Activated CD8-positive, alpha-beta T cell treated with anti-CD3 and anti-CD28 coated beads for 36 hours (primary cell): ENCODE measurements at regions not wholly inside any gene's neighbourhood (a gene's known extent, or its start where the extent isn't known, plus 50 kb on each side); places are given as distances from the start of the nearest gene placed in this dataset.

Experiments used
- ATAC-seq: fragments of 200-7000 bp; cut with Tn5 transposase; one replicate; pipeline ENCODE4 v1.10.0; 2021; ENCODE audit warnings: mild to moderate bottlenecking, moderate library complexity
- CTCF ChIA-PET: fragments of 350-600 bp; sonication (Branson Sonifier 250); formaldehyde crosslinking; loops from one replicate; lab custom pipeline; 2021; ENCODE audit warnings: antibody characterized with exemption; lab: Charles Lee
- POLR2A ChIA-PET: fragments of 350-600 bp; sonication (Branson Sonifier 250); formaldehyde crosslinking; loops from one replicate; lab custom pipeline; 2021; ENCODE audit warnings: antibody characterized with exemption; lab: Charles Lee
- DNase-seq: peaks from one replicate; pipeline ENCODE4 v3.0.0-alpha.2; 2020
- H3K27ac Mint-ChIP-seq: one replicate; pipeline ENCODE4 v1.8.0; 2021; ENCODE audit warnings: mild to moderate bottlenecking, mixed read lengths
- H3K27me3 Mint-ChIP-seq: one replicate; pipeline ENCODE4 v1.8.0; 2021; ENCODE audit warnings: mixed read lengths
- H3K36me3 Mint-ChIP-seq: one replicate; pipeline ENCODE4 v1.8.0; 2021; ENCODE audit warnings: low read depth, mixed read lengths
- H3K4me1 Mint-ChIP-seq: one replicate; pipeline ENCODE4 v1.8.0; 2021; ENCODE audit warnings: low read depth, mixed read lengths
- H3K4me3 Mint-ChIP-seq: one replicate; pipeline ENCODE4 v1.8.0; 2021; ENCODE audit warnings: mild to moderate bottlenecking, moderate library complexity, mixed read lengths
- H3K9me3 Mint-ChIP-seq: one replicate; pipeline ENCODE4 v1.8.0; 2021; ENCODE audit warnings: mixed read lengths
- intact Hi-C: fragments of 100-400 bp; cut with micrococcal nuclease; formaldehyde crosslinking; loops from one replicate; pipeline ENCODE4 v1.10.0; 2022
- TF ChIP-seq, protein P1 (sequence below): fragments of 200-600 bp; IDR thresholded peaks from one replicate; pipeline ENCODE4 v1.8.0; 2022; ENCODE audit warnings: antibody characterized with exemption, mild to moderate bottlenecking

DNA sequence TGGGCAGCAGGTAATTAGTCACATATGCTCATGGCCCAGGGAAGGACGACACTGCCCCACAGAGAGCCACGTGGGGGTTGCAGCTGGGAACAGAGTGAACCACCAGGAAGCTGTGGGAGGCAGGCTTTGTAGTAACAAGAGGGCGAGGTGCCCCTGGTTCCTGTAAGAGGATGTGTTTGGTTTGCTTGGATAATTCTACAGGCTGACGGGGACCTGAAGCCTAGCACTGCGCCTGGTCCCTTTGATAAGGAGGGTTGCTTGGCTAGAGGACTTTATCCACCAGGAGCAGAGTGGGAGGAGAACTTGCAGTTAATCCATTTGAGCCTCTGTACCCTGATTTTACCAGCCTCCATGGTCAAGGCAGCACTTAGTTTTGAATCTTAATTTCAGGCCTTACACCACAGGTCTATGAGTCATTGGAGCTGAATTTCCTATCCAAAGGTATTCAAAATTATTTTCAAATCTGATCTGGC, 67.4 kb upstream of the CLDN10 start:
- CTCF ChIA-PET = no interaction called here
- intact Hi-C loops = no loop called here
- peak; percentile 49 for ATAC-seq

DNA sequence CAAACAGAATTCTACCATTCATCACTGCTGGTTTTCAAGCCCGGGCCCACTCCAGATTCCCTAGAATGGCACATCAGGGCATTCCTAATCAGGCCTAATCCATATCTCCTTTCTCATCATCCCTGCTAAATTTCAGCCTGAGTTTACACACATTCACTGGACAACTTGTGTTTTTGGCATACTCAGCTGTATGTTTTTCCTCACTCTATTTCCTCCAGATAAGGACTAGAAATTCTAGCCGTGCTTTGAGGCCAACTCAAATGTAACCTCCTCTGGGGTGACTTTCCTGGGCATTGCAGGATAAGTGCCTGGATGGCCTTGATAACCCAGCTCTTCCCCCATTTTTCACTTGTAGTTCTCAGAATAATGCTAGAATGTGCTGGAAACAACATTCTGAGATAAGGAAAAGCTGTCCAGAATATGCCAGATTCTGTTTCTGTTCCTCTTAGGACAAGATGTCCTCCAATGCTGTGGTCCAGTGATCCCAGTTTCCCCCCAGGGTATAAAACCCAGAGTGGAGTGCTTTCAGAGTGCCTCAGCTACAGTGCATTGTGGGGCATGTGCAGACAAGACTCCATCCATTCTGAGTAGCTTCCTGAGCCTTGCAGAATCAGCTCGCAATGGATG, 66.9 kb upstream of the CLDN10 start:
- DNase-seq (no peak), ATAC-seq (no peak)
- H3K4me3 Mint-ChIP-seq = no peak overlapping the region
- no peaks in the 10 kb centered on the region for H3K9me3 Mint-ChIP-seq
- no peaks in the 10 kb centered on the region for H3K36me3 Mint-ChIP-seq
- CTCF ChIA-PET = no interaction called here
- TF ChIP-seq, protein P1, sequence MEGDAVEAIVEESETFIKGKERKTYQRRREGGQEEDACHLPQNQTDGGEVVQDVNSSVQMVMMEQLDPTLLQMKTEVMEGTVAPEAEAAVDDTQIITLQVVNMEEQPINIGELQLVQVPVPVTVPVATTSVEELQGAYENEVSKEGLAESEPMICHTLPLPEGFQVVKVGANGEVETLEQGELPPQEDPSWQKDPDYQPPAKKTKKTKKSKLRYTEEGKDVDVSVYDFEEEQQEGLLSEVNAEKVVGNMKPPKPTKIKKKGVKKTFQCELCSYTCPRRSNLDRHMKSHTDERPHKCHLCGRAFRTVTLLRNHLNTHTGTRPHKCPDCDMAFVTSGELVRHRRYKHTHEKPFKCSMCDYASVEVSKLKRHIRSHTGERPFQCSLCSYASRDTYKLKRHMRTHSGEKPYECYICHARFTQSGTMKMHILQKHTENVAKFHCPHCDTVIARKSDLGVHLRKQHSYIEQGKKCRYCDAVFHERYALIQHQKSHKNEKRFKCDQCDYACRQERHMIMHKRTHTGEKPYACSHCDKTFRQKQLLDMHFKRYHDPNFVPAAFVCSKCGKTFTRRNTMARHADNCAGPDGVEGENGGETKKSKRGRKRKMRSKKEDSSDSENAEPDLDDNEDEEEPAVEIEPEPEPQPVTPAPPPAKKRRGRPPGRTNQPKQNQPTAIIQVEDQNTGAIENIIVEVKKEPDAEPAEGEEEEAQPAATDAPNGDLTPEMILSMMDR = no peak
- H3K27me3 Mint-ChIP-seq = no peaks in the 10 kb centered on the region
- no peak overlapping the region for H3K27ac Mint-ChIP-seq
- H3K4me1 Mint-ChIP-seq = no peaks in the 10 kb centered on the region
- intact Hi-C loops = no loop called here
- POLR2A ChIA-PET = no interaction called here

More for the DNA sequence above, 67.4 kb upstream of the CLDN10 start:
- Mint-ChIP-seq H3K27ac (no peak overlapping the region), H3K9me3 (no peaks in the 10 kb centered on the region), H3K4me3 (no peak overlapping the region), H3K4me1 (peaks cover 4% of the 10 kb centered on the region), H3K27me3 (no peaks in the 10 kb centered on the region), H3K36me3 (no peaks in the 10 kb centered on the region)
- POLR2A ChIA-PET = no interaction called here
- TF ChIP-seq, protein P1 = no peak
- peak; percentile 7 for DNase-seq

DNA sequence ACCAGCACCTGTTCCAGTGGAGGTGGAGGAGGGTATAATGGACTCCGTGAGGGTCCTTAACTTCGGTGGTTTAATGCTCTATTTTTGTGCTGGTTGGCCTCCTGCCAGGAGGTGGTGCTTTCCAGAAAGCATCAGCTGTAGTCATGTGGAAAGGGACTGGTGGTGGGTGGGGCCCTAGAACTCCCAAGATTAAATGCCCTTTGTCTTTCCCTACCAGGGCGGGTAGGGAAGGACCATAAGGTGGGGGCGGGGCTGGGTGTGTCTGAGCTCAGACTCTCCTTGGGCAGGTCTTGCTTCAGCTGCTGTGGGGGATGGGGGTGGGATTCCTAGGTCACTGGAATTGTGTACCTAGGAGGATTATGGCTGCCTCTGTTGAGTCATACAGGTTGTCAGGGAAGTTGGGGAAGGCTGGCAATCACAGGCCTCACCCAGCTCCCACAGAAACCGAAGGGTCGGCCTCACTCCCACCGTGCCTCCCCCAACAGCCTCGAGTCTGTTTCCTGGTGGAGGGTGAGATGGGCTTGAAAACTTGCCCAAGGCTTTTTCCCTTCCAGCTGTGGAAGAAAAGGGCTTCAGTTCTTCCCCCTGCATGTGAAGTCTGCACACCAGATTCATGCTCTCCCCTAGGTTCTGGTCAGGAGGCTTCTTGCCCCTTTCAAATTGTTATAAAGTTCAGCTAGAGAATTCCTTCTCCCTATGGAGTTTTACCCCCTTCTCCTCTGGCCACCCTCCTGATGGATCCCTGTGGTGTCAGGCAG, 60.3 kb upstream of the CLDN10 start:
- POLR2A ChIA-PET = no interaction called here
- CTCF ChIA-PET = interaction anchor here (0.6 to 1.4 kb wide), 5 partner anchors 9 to 1583 kb away, joined by 3 read pairs; no protein-coding TSS in a partner anchor
- Mint-ChIP-seq H3K27ac (no peak overlapping the region), H3K27me3 (no peaks in the 10 kb centered on the region), H3K4me3 (no peak overlapping the region), H3K4me1 (no peaks in the 10 kb centered on the region), H3K9me3 (peaks cover 3% of the 10 kb centered on the region), H3K36me3 (no peaks in the 10 kb centered on the region)
- intact Hi-C loops = no loop called here
- TF ChIP-seq, protein P1 = no peak
- DNase-seq (no peak), ATAC-seq (no peak)

DNA sequence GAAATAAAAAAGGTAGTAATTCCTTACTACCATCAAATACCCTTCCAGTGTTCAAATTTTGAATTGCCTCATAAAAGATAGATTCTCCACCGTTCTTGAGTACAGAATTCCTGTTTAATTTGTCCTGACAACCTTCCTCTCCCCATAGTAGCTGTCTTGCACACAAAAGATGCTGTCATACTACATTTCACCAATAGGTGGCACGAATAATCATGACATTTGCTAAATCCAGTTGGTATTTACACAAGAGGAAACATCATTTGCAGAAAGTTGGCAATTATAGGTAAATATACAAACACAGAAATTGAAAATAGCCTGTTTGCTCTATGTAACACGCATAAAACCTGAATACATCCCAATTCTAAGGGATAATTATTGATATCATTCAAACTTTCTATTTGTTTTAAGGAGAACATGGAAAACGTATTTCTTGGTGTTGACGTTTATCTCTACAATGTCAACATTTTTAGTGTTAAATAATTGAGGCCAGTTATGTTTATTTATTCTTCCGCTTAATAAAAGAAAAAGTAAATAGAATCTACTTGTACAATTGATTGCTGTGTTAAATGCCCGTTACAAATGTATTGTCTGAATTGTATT, 58.3 kb upstream of the CLDN10 start:
- Mint-ChIP-seq H3K27me3 (peaks cover 2% of the 10 kb centered on the region), H3K4me1 (no peaks in the 10 kb centered on the region), H3K27ac (no peak overlapping the region), H3K9me3 (peaks cover 3% of the 10 kb centered on the region), H3K4me3 (no peak overlapping the region), H3K36me3 (no peaks in the 10 kb centered on the region)
- intact Hi-C loops = no loop called here
- CTCF ChIA-PET = interaction anchor here (1.0 to 2.2 kb wide), 4 partner anchors 13 to 340 kb away, joined by 3 to 8 read pairs (median 5); no protein-coding TSS in a partner anchor
- POLR2A ChIA-PET = interaction anchor here (0.6 kb wide), 1 partner anchor 736 kb away, joined by 3 read pairs; no protein-coding TSS in a partner anchor
- TF ChIP-seq, protein P1 = peak; percentile 86
- DNase-seq = no peak
- no peak for ATAC-seq
